ENCODE measurements at regions not wholly inside any gene's neighbourhood (a gene's known extent, or its start where the extent isn't known, plus 50 kb on each side); places are given as distances from the start of the nearest gene placed in this dataset.

DNA sequence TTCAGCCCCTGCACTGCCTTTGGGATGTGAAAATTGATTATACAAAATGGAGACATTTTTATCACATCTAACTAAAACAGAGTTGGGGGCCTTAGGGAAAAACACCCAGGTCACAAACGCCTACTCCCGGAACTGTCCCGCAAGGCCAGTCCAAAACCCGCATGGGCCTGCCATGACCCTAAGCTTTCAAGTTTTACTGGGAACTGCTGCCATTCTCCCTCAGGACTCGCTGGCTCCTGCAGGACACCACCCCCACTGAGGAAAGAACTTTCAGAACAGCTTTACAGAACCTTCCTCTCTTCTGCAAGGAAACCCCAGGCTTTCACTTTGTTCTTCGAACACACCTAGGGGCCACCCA lies 320.4 kb upstream of the HS6ST1 start:
- no peak for DNase-seq

DNA sequence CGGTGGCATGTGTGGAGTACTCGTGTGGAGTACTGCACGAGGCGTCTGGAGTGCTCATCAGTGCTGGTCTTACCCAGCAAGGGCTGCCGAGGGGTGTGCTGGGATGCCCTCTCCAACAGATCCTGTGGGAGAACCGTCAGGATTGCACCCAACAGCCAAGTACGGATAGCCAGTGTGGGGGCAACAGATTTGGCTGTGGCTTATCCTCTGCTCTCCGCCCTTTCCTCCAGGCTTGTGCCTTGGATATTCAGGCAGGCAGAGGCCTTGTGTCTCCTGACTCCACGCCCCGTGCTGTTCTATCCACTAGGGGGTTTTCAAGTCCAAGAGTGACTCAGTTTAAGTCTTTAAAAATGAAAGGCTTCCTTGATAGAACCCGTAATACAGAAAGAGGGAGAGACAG lies 321.0 kb upstream of the HS6ST1 start:
- no peak for DNase-seq

DNA sequence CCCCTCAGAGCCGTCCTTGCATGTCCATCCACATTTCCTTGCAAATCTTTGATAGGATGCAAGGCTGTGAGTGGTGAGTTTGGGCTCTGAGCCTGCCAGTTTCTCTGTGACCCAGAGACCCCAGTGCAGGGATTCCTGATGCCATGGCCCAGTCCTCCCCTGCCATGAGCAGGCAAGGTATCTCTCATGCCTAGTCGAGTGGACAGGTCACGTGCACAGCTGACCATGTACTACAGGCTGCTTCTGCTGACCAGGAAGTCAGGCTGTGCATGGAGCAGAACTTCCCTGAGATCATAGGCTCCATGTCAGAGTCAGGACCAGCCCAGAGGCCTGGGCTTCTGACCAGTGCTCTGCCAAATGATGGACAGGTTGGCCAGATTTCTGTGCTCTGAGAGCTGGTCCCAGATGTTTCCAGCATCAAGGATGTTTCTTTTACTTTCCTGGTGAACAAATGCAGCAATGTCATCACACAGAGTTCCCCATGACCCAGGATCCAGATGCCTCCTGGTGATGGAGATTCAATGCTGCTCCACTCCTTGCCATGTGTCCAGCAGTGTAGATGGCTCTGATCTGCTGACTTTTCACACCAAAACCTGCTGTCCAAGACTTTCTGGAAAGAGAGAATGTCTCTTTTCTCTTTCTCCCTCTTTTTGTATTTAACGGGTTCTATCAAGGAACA lies 321.6 kb upstream of the HS6ST1 start:
- no peak for DNase-seq

DNA sequence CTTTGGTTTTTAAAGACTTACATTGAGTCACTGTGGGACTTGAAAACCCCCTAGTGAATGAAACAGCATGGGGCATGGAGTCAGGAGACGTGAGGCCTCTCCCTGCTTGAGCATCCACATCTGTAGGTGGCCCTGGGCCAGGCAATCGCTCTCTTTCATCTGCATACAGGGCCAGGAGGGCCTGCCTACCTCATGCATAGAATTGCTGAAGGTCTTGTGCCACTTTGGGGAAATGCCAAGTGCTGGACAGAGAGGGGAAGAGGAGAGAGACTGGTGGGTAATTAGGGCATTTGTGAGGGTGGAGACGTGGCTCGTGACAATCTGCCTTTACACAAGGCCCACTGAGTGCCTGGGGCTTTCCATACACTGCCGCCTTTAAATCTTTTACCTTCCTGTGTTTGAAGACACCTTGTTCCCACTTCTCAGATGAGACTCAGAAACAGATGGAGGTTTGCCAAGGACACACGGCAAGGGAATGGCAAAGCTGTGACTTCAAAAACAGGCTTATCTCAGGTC lies 322.2 kb upstream of the HS6ST1 start:
- DNase-seq = no peak

DNA sequence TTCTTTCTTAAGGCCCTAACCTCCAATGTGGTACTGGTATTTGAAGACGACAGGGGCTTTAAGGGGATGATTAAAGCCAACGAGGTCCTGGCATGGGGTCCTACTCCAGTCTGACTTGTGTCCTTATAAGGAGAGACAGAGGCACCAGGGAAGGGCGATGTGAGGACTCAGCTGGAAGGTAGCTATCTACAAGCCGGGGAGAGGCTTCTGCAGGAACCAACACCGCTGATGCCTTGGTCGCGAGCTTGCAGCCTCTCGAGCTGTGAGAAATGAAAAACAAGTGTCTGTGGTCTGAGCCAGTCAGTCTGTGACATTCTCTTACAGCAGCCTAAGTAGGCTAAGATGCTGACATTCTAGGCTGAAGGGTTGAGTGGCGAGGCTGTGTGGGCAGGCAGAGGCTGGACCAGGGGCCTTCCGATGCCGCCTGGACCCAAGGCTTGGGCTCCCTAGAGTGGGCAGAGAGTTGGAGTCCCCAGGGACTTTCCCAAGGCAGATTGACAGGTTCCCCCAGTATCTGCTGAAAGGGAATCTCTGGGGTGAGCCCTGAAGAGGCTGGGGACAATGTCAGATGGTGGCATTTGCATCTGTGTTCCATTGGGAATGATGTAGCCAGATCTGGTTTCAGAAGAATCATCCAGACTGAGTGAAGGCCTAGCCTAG lies 322.9 kb upstream of the HS6ST1 start:
- no peak for DNase-seq

DNA sequence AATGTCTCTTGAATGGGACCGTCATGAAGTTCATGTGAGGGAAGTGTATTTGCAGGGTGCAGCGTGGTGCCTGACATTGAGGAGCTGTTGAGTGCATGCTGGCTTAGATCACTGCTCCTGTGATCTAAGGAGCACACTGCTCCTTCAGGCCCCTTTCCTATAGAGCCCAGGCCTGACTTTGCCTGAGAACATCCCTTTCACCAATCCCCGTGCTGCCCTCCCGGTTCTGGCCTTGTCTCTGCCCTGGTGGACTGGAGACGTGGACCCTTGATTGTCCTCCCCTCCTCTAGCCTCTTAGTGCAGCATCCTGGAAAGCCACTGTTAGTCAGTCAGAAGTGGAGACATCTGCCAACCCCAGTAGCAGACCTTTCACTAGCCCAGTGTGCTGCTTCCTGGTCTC lies 323.6 kb upstream of the HS6ST1 start:
- no peak for DNase-seq

DNA sequence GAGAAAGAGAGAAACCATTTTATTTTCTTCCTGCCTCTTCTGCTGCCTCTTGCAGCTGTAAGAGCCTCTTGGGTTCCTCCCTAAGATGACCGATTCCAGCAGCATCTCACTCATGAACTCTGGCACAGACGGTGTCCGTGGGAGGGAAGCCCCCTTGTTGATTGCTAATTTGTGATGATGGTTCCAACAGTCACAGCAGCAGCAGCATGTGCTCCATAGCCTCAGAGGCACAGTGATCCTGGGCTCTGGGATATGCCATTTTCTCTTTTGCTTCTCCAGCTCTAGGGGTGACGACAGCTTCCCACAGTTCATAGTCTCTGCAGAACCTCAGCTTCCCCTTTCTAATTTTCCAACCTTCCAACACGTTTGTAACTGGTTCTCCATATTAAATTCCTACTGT lies 324.2 kb upstream of the HS6ST1 start:
- no peak for DNase-seq

DNA sequence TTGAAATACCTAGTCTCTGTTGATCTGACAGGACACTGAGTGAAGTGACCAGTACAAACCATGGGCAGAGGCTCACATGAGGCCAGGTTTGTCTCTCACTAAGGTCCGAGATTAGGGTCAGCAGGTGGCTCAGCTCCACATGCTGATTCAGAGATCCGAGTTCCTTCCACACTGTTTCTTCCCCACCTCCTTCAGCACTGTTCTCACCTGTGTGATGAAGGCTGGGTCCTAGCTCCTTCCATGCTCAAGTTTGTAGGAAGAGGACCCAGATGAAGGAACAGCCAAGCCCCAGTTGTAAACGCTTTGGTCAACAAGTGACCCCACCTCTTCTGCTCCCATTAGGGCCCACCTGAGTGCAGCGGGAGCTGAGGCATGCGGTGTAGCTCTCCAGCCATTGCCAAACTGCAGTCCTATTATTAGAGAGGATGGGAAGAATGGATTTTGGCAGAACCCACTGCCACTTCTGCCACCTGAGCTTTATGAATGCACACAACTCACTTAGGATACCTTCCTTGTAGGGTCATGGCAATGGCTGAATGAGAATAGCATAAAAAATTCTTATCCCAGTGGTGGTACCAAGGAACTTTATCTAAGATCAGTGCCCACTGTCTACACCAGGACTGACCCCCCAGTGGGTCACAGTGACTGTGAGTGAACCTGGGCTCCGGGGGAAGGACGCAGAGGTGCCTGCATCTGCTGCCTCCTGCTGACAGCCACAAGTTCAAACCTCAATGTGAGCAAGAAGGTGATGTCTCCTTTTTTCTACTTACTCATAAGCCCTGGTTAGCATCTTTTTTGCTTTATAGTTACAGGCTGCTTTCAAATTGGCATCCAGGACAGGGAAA lies 324.8 kb upstream of the HS6ST1 start:
- no peak for DNase-seq

DNA sequence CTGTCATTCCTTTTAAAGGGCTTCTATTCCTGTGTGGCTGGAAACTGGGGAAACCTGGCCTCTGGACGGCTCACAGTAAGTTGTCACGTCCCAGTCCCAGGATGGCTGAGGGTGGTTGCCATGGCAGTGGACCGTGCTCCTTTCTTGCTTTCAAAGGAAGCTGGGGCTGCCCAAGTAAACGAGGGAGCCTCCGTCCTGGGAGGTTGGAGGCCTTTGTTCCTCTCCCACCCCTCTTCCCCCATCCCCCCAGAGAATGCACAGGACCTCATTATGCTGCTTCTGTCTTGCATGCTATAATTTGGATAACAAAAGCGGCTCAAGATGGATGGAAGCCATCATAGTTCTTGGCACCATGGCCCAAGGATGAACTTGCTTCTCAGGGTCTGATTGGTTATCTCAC lies 325.5 kb upstream of the HS6ST1 start:
- peak; percentile 84 for DNase-seq

DNA sequence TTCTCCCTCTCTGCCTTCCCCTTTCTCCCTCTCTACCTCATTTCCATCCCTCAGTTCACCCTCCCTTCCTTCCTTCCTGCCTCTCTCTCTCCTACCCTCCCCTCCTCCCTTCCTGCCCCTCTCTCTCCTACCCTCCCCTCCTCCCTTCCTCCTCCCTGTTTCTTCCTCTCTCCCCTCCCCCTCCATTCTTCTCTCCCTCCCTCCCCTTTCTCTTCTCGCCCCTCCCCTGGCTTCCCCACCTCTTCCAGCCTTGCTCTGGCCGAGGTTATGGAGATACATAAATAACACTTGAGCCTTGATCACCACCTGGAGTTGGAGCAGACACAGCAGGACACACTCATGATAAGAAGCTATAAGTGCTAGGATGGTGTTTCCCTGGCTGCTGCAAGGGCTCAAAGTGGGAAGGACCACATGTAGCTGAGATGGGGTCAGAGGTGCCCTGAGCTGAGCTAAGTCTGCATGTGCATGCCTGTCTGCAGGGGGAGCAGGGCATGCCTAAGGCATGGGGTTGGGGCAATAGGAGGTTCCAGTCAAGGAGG lies 326.1 kb upstream of the HS6ST1 start:
- peak; percentile 71 for DNase-seq

DNA sequence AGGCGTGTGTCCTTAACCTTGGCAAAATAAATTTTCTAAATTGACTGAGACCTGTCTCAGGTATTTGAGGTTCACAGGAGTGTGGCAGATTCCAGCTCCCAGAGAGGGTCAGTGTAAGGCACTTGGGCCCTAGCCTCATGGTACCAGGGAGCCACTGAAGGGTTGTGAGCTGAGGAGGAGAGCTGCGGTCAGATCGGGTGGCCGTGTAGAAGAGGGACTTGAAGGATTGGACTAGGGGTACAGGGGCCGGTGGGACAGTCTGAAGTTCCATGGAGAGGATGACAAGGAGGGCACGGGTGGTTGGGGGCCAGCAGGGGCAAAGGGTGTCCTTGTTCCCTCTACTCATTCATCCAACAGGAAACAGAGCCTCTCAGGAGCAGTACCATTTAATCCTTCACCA lies 327.0 kb upstream of the HS6ST1 start:
- DNase-seq = no peak

DNA sequence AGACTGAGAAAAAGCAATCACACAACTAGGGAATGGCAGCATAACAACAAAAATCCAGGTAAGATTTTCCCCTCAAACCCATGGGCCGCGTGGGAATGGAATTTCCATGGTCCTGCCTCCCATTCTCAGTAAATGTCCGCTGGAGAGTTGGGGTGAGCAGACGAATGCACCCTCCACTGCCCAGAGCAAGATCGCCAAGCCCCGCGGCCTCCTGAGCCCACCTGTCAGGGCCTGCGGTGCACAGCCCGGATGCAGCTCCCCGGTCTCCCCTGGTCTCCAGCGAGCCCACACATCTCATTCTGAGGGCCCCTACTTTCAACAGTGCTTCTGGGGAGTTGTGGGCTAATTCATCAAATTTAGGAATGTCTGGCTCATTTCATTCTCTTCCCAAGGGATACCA lies 327.4 kb upstream of the HS6ST1 start:
- no peak for DNase-seq

DNA sequence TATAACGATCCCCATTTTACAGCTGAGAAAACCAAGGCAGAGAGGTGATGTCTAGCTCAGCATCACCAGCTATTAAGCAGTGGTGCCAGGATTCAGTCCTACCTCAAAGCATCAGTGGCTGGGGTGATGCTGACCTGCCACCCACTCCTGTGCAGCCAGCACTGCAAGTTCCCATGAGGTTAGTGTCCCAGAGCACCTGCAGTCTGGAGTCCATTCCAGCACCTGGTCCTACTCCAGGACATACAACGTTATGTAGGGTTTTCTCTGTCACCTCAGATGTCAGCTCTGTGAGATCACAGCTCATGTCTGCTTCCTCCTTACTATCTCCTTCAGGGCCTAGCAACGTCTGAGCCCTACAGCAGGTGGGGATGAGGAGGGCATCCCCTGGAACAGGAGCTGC lies 328.0 kb upstream of the HS6ST1 start:
- no peak for DNase-seq

DNA sequence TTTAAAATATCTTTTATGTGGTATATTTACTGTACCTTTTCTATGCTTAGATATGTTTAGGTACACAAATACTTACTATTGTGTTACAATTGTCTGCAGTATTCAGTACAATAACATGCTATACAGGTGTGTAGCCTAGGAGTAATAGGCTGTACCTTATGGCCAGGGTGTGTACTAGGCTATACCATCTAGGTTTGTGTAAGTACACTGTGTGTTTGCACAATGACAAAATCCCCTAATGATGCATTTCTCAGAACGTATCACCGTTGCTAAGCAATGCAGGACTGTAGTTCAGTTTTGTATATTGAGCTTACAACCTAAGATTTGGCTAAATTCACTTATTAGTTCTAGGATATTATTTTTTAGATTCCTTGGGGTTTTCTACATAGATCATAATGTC lies 332.3 kb upstream of the HS6ST1 start:
- no peak for DNase-seq

DNA sequence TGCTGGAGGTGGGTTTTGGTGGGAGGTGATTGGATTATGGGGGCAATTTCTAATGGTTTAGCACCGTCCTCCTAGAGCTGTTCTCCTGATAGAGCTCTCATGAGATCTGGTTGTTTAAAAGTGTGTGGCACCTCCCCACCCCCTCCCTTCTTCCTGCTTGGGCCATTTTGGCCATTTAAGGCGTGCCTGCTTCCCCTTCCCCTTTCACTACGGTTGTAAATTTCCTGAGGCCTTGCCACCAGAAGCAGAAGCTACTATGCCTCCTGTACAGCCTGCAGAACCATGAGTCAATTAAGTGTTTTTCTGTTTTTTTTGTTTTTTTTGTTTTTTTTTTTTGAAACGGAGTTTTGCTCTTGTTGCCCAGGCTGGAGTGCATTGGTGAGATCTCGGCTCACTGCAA lies 335.7 kb upstream of the HS6ST1 start:
- DNase-seq = no peak

DNA sequence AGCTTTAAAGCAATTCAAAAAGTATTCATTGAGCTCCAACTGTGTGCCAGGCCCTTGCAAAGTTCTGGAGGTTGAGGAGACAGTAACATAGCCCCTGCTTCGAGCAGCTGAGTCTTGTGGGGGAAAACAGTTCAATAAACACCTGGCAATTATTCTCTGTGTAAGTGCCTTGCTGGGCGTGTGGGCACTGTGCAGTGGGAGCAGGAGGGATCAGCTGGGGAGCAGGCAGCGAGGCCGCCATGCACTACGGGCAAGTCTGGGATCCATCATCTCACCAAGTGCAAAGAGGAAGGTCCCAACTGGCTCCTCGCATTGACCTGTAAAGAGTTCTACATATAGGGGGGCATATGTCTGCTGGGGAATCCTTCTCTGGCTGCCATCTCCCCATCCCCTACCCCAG lies 342.2 kb upstream of the HS6ST1 start:
- no peak for DNase-seq

DNA sequence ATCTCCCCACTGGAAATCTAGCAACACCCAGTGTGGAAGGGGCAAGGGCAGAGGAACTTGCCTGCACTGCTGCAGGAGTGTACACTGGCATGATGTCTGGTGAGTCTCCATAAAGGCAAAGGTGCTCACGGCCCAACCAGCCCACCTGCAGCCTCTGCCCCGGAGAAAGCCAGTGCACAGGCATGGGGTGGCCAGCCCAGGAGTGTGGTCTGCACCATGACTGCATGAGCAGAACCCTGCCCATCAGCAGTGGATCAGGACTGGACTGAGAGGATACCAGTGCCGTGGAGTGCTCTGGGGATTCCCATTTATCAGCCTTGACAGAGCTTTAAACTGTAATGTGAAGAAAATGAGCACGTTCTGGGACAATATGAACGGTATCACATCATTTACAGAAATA lies 342.6 kb upstream of the HS6ST1 start:
- no peak for DNase-seq

DNA sequence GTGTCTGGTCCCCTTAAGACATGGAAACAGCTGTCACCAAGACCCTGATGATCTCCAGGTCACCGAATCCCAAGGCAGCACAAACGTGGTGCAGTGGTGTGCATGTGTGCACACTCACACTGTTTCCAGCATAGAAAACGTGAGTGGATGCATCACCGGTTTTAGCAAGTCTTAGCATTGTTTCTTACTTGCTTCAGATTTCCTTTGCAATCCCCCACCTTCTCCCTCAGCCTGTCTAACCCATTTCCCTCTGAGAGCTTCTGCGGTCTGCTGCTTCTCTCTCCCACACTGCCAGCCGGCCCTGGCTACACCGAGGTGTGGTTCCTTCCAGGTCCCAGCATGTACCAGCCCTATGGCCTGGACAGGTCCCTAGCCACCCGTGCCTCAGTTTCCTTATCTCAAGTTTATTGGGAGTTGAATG lies 343.4 kb upstream of the HS6ST1 start:
- peak; percentile 49 for DNase-seq

DNA sequence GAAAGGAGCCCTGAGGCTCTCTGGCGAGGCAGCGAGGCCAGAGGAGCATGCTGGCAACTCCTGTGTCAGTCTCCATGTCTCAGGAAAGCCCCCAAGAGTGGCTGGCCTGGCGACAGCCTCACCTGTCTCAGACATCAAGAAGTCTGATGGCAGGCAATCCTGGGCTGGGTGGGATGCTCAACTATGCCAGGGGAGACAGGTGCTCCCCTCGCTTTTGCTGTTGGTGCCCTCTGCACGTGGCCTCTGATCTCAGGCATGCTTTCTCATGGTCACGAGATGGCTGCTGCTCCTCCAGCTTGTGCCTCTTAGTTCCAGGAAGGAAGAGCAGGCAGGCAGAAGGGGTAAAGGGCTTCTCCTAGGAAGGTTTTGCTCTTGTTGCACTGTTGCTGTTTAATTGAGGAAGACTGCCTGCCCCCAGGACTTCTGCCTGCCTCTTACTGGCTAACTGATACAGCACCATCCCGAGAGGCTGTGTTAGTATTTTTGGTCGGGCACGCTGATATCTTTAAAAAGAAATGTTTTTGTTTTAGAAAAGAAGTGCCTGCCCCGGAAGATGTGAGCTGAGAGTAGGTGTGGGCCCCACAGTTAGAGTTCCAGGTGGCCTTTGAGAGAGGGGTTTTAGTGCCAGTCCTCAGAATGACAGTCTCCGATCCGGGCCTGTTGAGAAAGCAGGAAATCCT lies 344.8 kb upstream of the HS6ST1 start:
- DNase-seq = no peak

DNA sequence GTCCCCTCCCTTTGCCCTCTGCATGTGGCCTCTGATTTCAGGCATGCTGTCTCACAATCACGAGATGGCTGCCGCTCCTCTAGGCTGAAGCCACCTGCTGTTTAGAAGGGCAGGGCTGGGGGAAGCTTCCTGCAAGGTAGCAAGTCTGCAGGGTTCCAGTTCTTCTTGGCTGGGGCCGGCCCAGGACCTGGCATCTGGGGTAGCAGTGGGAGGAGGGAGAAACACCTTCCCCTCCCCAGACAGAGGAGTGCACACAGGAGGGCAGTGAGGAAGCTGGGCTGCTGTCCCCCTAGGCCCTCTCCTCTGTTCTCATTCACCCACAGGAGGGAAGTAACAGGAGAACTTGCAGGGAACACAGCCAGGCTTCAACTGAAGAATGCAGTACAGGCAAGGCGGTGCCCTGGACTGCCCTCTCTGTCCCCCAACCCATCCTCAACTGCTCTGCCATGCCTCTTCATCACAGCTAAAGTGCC lies 345.9 kb upstream of the HS6ST1 start:
- peak; percentile 21 for DNase-seq

DNA sequence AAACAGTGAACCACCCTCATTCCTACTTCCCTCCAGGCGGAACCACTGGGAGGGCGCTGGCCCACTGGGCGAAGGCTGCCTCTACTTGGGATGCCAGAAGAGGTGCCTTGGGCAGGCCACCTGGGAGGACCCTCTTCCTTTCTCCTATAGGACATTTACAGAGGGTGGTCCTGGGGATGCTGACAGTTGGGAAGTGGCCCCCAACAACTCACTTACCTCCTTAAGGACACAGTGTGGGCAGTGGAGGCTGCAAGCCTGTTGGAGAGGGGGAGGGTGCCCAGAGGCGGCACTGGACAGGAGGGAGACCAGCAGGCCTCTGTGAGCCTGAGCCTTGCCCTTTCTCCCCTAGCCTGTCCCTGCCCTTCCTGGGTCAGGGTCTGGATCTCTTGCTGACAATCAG lies 346.4 kb upstream of the HS6ST1 start:
- DNase-seq = no peak

DNA sequence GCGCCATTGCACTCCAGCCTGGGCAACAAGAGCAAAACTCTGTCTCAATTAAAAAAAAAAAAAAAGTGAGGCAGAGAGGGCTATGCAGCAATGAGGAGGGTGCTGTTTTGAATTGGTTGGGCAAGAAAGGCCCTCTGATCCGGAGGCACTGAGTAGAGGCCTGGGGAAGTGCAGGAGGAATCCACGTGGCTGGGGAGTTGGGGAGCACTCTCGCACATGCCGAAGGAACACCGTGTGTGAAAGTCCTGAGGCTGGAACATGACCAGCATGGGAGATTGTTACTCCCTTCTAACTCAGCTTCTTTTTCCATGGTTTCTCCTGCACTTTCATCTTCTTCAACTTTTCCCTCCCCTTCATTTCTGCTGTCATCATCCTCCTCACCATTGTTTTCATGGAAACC lies 347.9 kb upstream of the HS6ST1 start:
- no peak for DNase-seq

DNA sequence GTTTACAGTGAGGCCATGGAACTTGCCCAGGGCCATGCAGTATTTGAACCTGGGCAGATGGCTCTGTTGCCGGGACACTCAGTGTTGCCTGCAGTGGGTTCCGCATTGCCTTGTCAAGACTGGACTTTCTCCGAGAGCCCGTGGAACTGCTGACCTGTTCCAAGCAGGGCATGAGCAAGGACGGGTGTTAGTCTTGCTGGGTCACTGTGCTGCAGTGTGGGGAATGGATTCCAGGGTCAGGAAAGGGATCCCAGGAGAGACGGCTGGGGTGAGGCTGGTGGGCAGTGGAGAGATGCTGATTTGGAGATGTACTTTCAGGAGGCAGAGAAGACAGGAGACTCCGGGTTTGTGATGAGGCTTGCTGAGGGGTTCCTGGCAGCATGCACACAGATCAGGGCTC lies 348.7 kb upstream of the HS6ST1 start:
- DNase-seq = no peak
